HEK293T (cell line): ENCODE measurements at regions not wholly inside any gene's neighbourhood (a gene's known extent, or its start where the extent isn't known, plus 50 kb on each side); places are given as distances from the start of the nearest gene placed in this dataset.

Experiments used
- BHLHE40 ChIP-seq: fragments of 450-650 bp; IDR thresholded peaks from 2 replicates; pipeline ENCODE4 v1.6.1; 2016; ENCODE audit warnings: mild to moderate bottlenecking, moderate library complexity, borderline replicate concordance
- ELF4 ChIP-seq: fragments of 450-650 bp; IDR thresholded peaks from 2 replicates; pipeline ENCODE4 v1.6.1; 2017; ENCODE audit warnings: antibody characterized with exemption
- FOXA1 ChIP-seq: fragments of 450-650 bp; IDR thresholded peaks from 2 replicates; pipeline ENCODE4 v1.6.1; 2016; ENCODE audit warnings: mild to moderate bottlenecking
- FOXM1 ChIP-seq: fragments of 450-650 bp; IDR thresholded peaks from 2 replicates; pipeline ENCODE4 v1.6.1; 2017; ENCODE audit warnings: mild to moderate bottlenecking, borderline replicate concordance
- NFRKB ChIP-seq: fragments of 450-650 bp; IDR thresholded peaks from 2 replicates; pipeline ENCODE4 v1.6.1; 2016; ENCODE audit warnings: mild to moderate bottlenecking, moderate library complexity
- SP1 ChIP-seq: fragments of 450-650 bp; IDR thresholded peaks from 2 replicates; pipeline ENCODE4 v1.6.1; 2017
- SUZ12 ChIP-seq: fragments of 450-650 bp; IDR thresholded peaks from 2 replicates; pipeline ENCODE4 v1.6.1; 2016; ENCODE audit warnings: mild to moderate bottlenecking
- TARDBP ChIP-seq: fragments of 450-650 bp; IDR thresholded peaks from 2 replicates; pipeline ENCODE4 v1.6.1; 2016
- ZNF384 ChIP-seq: fragments of 450-650 bp; IDR thresholded peaks from 2 replicates; pipeline ENCODE4 v1.6.1; 2016
- TF ChIP-seq, protein P1 (sequence below): fragments of 450-650 bp; IDR thresholded peaks from 2 replicates; pipeline ENCODE4 v1.6.1; 2016

DNA sequence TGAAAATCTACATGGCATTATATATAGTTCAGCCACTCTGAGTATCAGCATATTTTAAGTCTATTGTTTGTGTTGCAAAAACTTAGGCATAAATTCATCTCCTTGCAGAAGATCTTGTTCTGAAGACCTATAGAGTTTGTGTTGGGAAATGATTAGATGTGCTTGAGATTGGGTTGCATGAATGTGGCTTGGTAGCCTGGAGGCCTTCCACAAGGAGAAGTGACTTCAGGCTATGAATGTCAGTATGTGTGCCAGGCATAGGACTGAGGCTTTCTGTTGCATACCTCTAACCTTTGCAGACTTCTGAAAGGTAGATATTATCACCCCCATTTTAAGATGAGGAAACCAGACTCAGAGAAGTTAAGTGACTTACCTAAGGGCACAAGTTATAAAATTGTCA, 188.6 kb downstream of the OLFM4 start:
- no peak for TF ChIP-seq NFRKB
- no peak for TF ChIP-seq FOXM1
- TF ChIP-seq BHLHE40: no peak
- no peak for TF ChIP-seq SP1
- TF ChIP-seq TARDBP: no peak
- TF ChIP-seq, protein P1, sequence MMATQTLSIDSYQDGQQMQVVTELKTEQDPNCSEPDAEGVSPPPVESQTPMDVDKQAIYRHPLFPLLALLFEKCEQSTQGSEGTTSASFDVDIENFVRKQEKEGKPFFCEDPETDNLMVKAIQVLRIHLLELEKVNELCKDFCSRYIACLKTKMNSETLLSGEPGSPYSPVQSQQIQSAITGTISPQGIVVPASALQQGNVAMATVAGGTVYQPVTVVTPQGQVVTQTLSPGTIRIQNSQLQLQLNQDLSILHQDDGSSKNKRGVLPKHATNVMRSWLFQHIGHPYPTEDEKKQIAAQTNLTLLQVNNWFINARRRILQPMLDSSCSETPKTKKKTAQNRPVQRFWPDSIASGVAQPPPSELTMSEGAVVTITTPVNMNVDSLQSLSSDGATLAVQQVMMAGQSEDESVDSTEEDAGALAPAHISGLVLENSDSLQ: no peak
- TF ChIP-seq SUZ12: no peak
- TF ChIP-seq ZNF384: no peak
- TF ChIP-seq FOXA1: no peak
- no peak for TF ChIP-seq ELF4
